ENCODE measurements at regions not wholly inside any gene's neighbourhood (a gene's known extent, or its start where the extent isn't known, plus 50 kb on each side); places are given as distances from the start of the nearest gene placed in this dataset.
A peak's percentile ranks its signal among the peaks of the same experiment; 100 is the strongest.
"Not testable (repeated sequence)": the region's sequence is repeated elsewhere in the genome, so short reads cannot be mapped to it uniquely, and the experiment has no call there.

DNA sequence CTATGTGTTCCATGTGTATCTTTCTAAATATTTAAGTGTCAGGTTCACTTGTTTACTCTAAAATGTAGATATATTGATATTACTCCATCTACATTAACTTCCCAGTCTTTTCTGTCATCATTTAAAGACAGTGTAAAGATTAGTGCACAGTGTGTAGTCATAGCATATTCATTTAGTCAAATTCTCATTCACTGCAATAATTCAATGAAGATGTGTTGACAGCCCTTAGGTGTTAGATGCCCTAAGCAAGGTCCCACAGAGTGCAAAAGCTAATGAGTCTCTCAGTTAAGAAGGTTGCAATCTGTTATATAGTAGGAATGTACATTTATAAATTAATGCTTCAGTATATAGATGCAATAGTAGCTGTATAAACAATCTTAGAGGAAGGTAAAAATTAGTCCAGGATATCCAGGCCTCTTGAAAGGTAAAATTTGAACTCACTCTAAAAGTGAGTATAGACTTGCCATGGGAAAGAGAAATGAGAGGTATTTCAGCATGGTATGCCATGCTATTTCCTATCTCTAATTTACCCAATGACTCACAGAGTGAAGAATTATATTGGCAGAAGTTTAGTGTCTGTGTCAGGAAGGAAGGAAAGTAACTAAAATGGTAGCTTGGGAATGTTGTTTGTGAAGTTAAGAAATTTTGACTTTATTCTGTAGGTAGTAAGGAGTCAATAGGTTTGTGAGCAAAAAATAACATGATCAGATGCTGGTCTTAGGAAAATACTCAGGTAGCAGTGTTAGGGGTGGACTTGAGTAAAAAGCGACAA lies 969.9 kb upstream of the CITED2 start:
- Histone ChIP-seq H3K4me3 (no peak overlapping the region), H3K4me1 (peaks cover 0 to 12% of the 10 kb centered on the region in 2 donors), H3K27ac (peak overlapping the region in 1 of 2 donors; percentile 77), H3K27me3 (no peaks in the 10 kb centered on the region), H3K9me3 (no peaks in the 10 kb centered on the region), H3K36me3 (no peaks in the 10 kb centered on the region)
- TF ChIP-seq, protein P1, sequence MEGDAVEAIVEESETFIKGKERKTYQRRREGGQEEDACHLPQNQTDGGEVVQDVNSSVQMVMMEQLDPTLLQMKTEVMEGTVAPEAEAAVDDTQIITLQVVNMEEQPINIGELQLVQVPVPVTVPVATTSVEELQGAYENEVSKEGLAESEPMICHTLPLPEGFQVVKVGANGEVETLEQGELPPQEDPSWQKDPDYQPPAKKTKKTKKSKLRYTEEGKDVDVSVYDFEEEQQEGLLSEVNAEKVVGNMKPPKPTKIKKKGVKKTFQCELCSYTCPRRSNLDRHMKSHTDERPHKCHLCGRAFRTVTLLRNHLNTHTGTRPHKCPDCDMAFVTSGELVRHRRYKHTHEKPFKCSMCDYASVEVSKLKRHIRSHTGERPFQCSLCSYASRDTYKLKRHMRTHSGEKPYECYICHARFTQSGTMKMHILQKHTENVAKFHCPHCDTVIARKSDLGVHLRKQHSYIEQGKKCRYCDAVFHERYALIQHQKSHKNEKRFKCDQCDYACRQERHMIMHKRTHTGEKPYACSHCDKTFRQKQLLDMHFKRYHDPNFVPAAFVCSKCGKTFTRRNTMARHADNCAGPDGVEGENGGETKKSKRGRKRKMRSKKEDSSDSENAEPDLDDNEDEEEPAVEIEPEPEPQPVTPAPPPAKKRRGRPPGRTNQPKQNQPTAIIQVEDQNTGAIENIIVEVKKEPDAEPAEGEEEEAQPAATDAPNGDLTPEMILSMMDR (IDR thresholded peaks at IDR 0.05), result no peak
- DNase-seq (ENCODE audit: low spot score), result no peak

DNA sequence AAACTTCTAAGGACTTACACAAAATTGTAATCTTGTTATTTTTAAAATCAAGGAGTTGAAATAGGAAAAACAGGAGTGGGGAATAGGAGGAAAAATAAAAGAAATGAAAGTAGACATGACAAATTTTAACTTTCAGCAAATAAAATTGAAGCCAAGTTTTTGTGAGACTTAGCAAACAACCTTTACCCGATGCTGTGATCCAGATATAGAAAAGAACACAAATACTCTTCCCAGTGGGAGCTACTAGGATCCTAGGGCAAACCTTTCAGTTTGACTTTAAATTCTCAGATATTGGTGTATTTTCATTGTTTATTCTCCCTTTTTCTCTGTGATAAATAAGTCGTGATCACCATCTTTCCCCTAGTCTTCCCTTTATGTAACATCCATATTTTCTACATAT lies 968.7 kb upstream of the CITED2 start:
- Histone ChIP-seq H3K4me3 (no peak overlapping the region), H3K27me3 (no peaks in the 10 kb centered on the region), H3K36me3 (no peaks in the 10 kb centered on the region), H3K27ac (no peak overlapping the region), H3K4me1 (peaks cover 0 to 12% of the 10 kb centered on the region in 2 donors), H3K9me3 (no peaks in the 10 kb centered on the region)
- no peak for DNase-seq (ENCODE audit: low spot score)
- TF ChIP-seq, protein P1 (IDR thresholded peaks at IDR 0.05), result no peak

DNA sequence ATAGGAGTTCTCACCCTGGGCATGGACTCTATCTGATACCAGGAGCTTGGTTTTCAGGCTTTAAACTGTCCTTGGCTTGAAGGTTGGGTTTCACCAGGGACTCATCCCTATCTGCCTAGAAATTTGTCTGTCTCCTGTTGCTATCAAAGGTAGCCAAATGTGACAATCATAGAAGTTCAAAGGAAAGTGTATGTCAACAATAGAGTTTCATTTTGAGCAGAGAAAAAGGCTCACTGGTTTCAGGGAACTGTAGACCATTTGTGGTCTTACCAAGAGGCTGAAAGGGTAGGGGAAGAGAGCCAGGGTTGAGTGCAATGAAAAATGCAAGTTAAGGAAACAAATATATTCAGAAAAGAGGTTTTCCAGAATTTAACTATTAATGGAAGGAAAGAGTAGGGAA lies 966.8 kb upstream of the CITED2 start:
- TF ChIP-seq, protein P1 (IDR thresholded peaks at IDR 0.05), result no peak
- no peak overlapping the region for H3K4me3 ChIP-seq
- no peaks in the 10 kb centered on the region for H3K27me3 ChIP-seq
- H3K4me1 ChIP-seq, result no peaks in the 10 kb centered on the region
- no peak for DNase-seq (ENCODE audit: low spot score)
- H3K9me3 ChIP-seq, result no peaks in the 10 kb centered on the region
- H3K36me3 ChIP-seq, result no peaks in the 10 kb centered on the region
- H3K27ac ChIP-seq, result no peak overlapping the region

DNA sequence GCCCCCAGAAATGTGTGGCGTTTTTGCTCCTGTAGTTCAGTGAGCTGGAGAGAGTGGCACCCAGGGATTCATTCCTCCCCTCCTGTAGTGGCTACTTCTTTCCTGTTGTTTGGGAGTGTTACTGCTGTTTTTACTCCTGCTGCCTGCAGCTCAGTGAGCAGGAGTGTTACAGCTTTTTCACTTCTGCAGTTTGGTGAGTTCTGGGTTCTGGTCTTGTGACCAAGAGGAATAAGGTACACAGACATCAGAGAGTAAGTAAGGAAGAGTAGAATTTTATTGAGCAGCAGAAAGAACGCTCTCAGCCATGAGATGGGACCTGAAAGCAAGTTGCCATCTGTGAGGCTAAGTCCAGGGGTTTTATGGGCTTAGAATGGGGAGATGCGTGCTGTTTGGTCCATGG lies 966.3 kb upstream of the CITED2 start:
- DNase-seq (ENCODE audit: low spot score), result no peak
- Histone ChIP-seq H3K36me3 (no peaks in the 10 kb centered on the region), H3K4me1 (no peaks in the 10 kb centered on the region), H3K9me3 (no peaks in the 10 kb centered on the region), H3K27me3 (no peaks in the 10 kb centered on the region), H3K27ac (no peak overlapping the region), H3K4me3 (no peak overlapping the region)
- TF ChIP-seq, protein P1 (IDR thresholded peaks at IDR 0.05), result no peak

DNA sequence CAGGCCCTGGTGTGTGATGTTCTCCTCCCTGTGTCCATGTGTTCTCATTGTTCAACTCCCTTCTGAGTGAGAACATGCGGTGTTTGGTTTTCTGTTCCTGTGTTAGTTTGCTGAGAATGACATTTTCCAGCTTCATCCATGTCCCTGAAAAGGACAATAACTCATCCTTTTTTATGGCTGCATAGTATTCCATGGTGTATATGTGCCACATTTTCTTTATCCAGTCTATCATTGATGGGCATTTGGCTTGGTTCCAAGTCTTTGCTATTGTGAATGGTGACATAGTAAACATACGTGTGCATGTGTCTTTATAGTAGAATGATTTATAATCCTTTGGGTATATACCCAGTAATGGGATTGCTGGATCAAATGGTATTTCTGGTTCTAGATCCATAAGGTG lies 964.6 kb upstream of the CITED2 start:
- not testable (repeated sequence) for H3K36me3 ChIP-seq; H3K27me3 ChIP-seq; H3K9me3 ChIP-seq; H3K4me3 ChIP-seq; H3K4me1 ChIP-seq; H3K27ac ChIP-seq; DNase-seq (ENCODE audit: low spot score)

DNA sequence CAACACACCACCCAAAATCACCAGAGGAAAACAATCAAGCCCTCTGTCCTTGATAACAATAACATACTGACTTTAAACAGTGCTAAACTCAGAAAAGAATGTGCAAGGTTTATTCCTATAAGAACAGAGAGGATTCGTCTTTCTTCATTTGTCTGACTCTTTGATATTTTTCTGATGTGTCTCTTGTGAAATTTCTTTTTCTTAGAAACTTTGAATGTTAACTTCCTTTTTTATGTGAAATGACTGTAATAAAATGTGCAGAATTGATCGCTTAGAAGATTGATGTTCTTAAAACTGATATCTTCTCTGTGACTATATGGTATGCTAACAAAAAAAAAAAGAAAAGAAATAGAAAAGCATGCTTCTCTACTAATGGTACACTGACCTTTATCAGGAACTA lies 947.4 kb upstream of the CITED2 start:
- TF ChIP-seq, protein P1 (IDR thresholded peaks at IDR 0.05), result no peak
- Histone ChIP-seq H3K27me3 (no peaks in the 10 kb centered on the region), H3K36me3 (no peaks in the 10 kb centered on the region), H3K4me3 (no peak overlapping the region), H3K9me3 (peaks cover 0 to 12% of the 10 kb centered on the region in 2 donors), H3K27ac (peak overlapping the region in 1 of 2 donors; percentile 76), H3K4me1 (peaks cover 0 to 44% of the 10 kb centered on the region in 2 donors)
- no peak for DNase-seq (ENCODE audit: low spot score)

All from right atrium auricular region (tissue), 2 donors.